GM12891 (cell line): ENCODE measurements at regions not wholly inside any gene's neighbourhood (a gene's known extent, or its start where the extent isn't known, plus 50 kb on each side); places are given as distances from the start of the nearest gene placed in this dataset.

Source experiments
- DNase-seq: peaks from one replicate; pipeline ENCODE4 v3.0.0; 2011; ENCODE audit warnings: low spot score; ENCODE audit not compliant: insufficient read length
- FAIRE-seq: peaks from 2 replicates; lab custom pipeline; 2011; peaks lifted over from hg19 to GRCh38; lab: Jason Lieb, UNC
- PAX5 ChIP-seq: IDR thresholded peaks from 2 replicates; pipeline ENCODE4 v1.6.1; 2011; ENCODE audit warnings: low read length, moderate library complexity, mild to moderate bottlenecking; ENCODE audit not compliant: insufficient read depth, severe bottlenecking
- POLR2A ChIP-seq: IDR thresholded peaks from 2 replicates; pipeline ENCODE4 v1.6.1; 2011; ENCODE audit warnings: low read depth, low read length, control low read depth
- POLR2AphosphoS5 ChIP-seq: IDR thresholded peaks from 2 replicates; pipeline ENCODE4 v1.6.1; 2011; ENCODE audit warnings: low read depth, low read length, control low read depth
- POU2F2 ChIP-seq: IDR thresholded peaks from 2 replicates; pipeline ENCODE4 v1.6.1; 2011; ENCODE audit warnings: low read depth, mild to moderate bottlenecking, control low read depth, low read length, moderate library complexity
- SPI1 ChIP-seq: IDR thresholded peaks from 2 replicates; pipeline ENCODE4 v1.6.1; 2011; ENCODE audit warnings: low read depth, low read length, control low read depth
- TAF1 ChIP-seq: IDR thresholded peaks from 2 replicates; pipeline ENCODE4 v1.6.1; 2011; ENCODE audit warnings: low read depth, low read length, control low read depth

GRCh38 chr10:127827354-127828140 lies 65.2 kb downstream of the CLRN3 start:
- no peak for FAIRE-seq

More at GRCh38 chr10:127827354-127828140, 65.2 kb downstream of the CLRN3 start:
- DNase-seq, result no peak
- TF ChIP-seq SPI1 (no peak), POU2F2 (no peak), PAX5 (no peak), TAF1 (no peak), POLR2A (no peak), POLR2AphosphoS5 (no peak)
